MCF 10A (cell line): ENCODE measurements at regions not wholly inside any gene's neighbourhood (a gene's known extent, or its start where the extent isn't known, plus 50 kb on each side); places are given as distances from the start of the nearest gene placed in this dataset.
"Not testable (repeated sequence)": the region's sequence is repeated elsewhere in the genome, so short reads cannot be mapped to it uniquely, and the experiment has no call there.

Experiments
- BruUV-seq: library from RNA; stranded (reverse); fragments of 400-500 nt; replicated peaks from 2 replicates; lab custom pipeline; 2021; lab: Mats Ljungman, UMichigan
- CTCF ChIA-PET: fragments of 300-600 bp; sonication (Branson Sonifier 250); formaldehyde crosslinking; extraction: SDS; loops from one replicate; lab custom pipeline; 2021; ENCODE audit warnings: antibody characterized with exemption, inconsistent platforms; lab: Yijun Ruan, JAX
- POLR2A ChIA-PET: fragments of 300-600, 350-650 bp; sonication (Branson Sonifier 250); formaldehyde crosslinking; extraction: SDS; loops from one replicate; lab custom pipeline; 2020; ENCODE audit warnings: antibody characterized with exemption, inconsistent platforms; lab: Yijun Ruan, JAX
- DNase-seq: peaks from one replicate; pipeline ENCODE4 v3.0.0-alpha.2; 2018; ENCODE audit not compliant: unreplicated experiment
- H3K27ac Mint-ChIP-seq: one replicate; pipeline ENCODE4 v1.8.0; 2022; ENCODE audit warnings: mild to moderate bottlenecking, low read depth, mixed read lengths; ENCODE audit not compliant: unreplicated experiment
- H3K27me3 Mint-ChIP-seq: one replicate; pipeline ENCODE4 v1.8.0; 2022; ENCODE audit warnings: mixed read lengths; ENCODE audit not compliant: insufficient read depth, unreplicated experiment
- H3K36me3 Mint-ChIP-seq: one replicate; pipeline ENCODE4 v1.8.0; 2022; ENCODE audit warnings: mild to moderate bottlenecking, moderate library complexity, mixed read lengths; ENCODE audit not compliant: insufficient read depth, unreplicated experiment
- H3K4me1 Mint-ChIP-seq: one replicate; pipeline ENCODE4 v1.8.0; 2022; ENCODE audit warnings: mixed read lengths; ENCODE audit not compliant: insufficient read depth, unreplicated experiment
- H3K4me3 Mint-ChIP-seq: one replicate; pipeline ENCODE4 v1.8.0; 2022; ENCODE audit warnings: mild to moderate bottlenecking, moderate library complexity, mixed read lengths; ENCODE audit not compliant: unreplicated experiment
- H3K9me3 Mint-ChIP-seq: one replicate; pipeline ENCODE4 v1.8.0; 2022; ENCODE audit warnings: mixed read lengths; ENCODE audit not compliant: unreplicated experiment
- intact Hi-C: fragments of 100-400 bp; cut with micrococcal nuclease; formaldehyde crosslinking; loops from 2 replicates; pipeline ENCODE4 v1.14.1; 2022
- TF ChIP-seq, protein P1 (sequence below): fragments of 200-600 bp; IDR thresholded peaks from one replicate; pipeline ENCODE4 v1.8.0; 2022; ENCODE audit warnings: antibody characterized with exemption, mild to moderate bottlenecking; ENCODE audit not compliant: unreplicated experiment

DNA sequence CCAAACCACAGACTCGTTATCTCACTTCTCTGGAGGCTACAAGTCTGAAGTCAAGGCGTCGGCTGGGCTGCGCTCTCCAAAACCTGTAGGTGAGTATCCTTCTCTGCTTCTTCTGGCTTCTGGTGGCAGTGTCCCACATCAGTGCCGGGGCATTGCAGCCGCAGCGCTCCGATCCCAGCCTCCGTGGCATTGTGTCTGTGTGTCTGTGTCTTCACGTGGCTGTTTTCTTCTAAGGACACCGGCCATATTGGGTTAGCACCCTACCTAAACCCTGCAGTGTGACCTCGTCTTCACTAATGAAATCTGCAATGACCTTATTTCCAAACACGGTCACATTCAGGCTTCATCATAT is 584.9 kb upstream of the COBL start:
- ChIA-PET POLR2A (no interaction called here), CTCF (no interaction called here)
- H3K27ac Mint-ChIP-seq: no peak overlapping the region
- TF ChIP-seq, protein P1, sequence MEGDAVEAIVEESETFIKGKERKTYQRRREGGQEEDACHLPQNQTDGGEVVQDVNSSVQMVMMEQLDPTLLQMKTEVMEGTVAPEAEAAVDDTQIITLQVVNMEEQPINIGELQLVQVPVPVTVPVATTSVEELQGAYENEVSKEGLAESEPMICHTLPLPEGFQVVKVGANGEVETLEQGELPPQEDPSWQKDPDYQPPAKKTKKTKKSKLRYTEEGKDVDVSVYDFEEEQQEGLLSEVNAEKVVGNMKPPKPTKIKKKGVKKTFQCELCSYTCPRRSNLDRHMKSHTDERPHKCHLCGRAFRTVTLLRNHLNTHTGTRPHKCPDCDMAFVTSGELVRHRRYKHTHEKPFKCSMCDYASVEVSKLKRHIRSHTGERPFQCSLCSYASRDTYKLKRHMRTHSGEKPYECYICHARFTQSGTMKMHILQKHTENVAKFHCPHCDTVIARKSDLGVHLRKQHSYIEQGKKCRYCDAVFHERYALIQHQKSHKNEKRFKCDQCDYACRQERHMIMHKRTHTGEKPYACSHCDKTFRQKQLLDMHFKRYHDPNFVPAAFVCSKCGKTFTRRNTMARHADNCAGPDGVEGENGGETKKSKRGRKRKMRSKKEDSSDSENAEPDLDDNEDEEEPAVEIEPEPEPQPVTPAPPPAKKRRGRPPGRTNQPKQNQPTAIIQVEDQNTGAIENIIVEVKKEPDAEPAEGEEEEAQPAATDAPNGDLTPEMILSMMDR: no peak
- intact Hi-C loops: no loop called here
- no peak for DNase-seq
- H3K36me3 Mint-ChIP-seq: no peaks in the 10 kb centered on the region
- BruUV-seq: no TSS peak
- peaks cover 31% of the 10 kb centered on the region for H3K27me3 Mint-ChIP-seq
- H3K9me3 Mint-ChIP-seq: no peaks in the 10 kb centered on the region
- H3K4me1 Mint-ChIP-seq: no peaks in the 10 kb centered on the region
- no peak overlapping the region for H3K4me3 Mint-ChIP-seq

GRCh38 chr7:51900755-51901488 is 584.3 kb upstream of the COBL start:
- H3K36me3 Mint-ChIP-seq, CTCF ChIA-PET, H3K9me3 Mint-ChIP-seq, H3K27ac Mint-ChIP-seq, intact Hi-C loops, DNase-seq, POLR2A ChIA-PET, H3K4me3 Mint-ChIP-seq, BruUV-seq, H3K4me1 Mint-ChIP-seq: not testable (repeated sequence)
- H3K27me3 Mint-ChIP-seq: peaks cover 32% of the 10 kb centered on the region

DNA sequence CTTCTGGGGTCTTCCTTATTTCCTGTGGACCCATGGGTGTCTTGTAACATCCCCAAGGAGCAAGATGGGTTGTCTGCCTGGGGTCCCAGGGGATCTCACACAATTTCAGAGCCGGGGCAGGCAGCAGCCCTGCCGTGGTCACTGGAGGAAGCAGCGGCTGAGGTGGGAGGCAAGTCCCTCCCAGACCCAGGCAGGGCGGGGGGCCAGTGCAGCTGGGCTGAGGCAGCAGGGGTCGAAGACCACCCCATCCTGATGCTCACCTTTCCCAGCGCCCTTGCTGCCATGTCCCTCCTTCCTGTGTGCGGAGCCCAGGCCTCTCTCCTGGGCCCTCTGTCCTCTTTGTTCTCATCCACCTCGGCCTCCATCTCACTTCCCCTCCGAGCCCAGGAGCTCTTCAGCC is 583.0 kb upstream of the COBL start:
- no peak for DNase-seq
- Mint-ChIP-seq H3K27ac (no peak overlapping the region), H3K36me3 (no peaks in the 10 kb centered on the region), H3K4me3 (no peak overlapping the region), H3K9me3 (no peaks in the 10 kb centered on the region), H3K27me3 (peaks cover 36% of the 10 kb centered on the region), H3K4me1 (no peaks in the 10 kb centered on the region)
- TF ChIP-seq, protein P1: no peak
- no TSS peak for BruUV-seq
- intact Hi-C loops: no loop called here
- ChIA-PET POLR2A (no interaction called here), CTCF (no interaction called here)

DNA sequence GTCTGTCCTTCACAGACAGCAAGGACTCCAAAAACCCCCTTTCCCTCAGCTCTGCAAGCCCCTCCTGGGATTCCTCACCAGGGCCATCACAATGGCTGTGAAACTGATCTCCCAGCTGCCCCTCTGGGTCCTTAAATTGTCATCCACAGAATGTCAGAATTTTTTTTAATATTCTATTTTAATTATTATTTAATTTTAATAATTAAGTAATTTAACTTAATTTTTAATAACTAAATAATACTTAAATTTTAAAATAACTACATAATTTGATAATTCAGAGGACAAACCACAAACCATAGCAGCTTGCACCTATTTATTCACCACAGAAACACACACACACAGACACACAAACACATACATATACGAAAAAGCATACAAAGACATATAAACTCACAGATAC is 565.8 kb upstream of the COBL start:
- no peak for DNase-seq
- no TSS peak for BruUV-seq
- TF ChIP-seq, protein P1: no peak
- POLR2A ChIA-PET: no interaction called here
- no peaks in the 10 kb centered on the region for H3K9me3 Mint-ChIP-seq
- CTCF ChIA-PET: no interaction called here
- H3K4me1 Mint-ChIP-seq: no peaks in the 10 kb centered on the region
- H3K27me3 Mint-ChIP-seq: peaks cover 49% of the 10 kb centered on the region
- intact Hi-C loops: no loop called here
- no peak overlapping the region for H3K4me3 Mint-ChIP-seq
- H3K36me3 Mint-ChIP-seq: no peaks in the 10 kb centered on the region
- no peak overlapping the region for H3K27ac Mint-ChIP-seq
